Chondrocyte (in vitro differentiated cells): ENCODE measurements at regions not wholly inside any gene's neighbourhood (a gene's known extent, or its start where the extent isn't known, plus 50 kb on each side); places are given as distances from the start of the nearest gene placed in this dataset.

Experiments
- DNase-seq: peaks from one replicate; pipeline ENCODE4 v3.0.0; 2021; ENCODE audit warnings: mixed read lengths, low spot score
- H3K27ac Mint-ChIP-seq: one replicate; pipeline ENCODE4 v1.8.0; 2021; ENCODE audit warnings: mild to moderate bottlenecking, moderate library complexity, mixed read lengths; ENCODE audit not compliant: unreplicated experiment
- H3K27me3 Mint-ChIP-seq: 2 replicates; pipeline ENCODE4 v1.8.0; 2021; ENCODE audit warnings: low read depth, mixed read lengths
- H3K36me3 Mint-ChIP-seq: 2 replicates; pipeline ENCODE4 v1.8.0; 2021; ENCODE audit warnings: low read depth, mixed read lengths
- H3K4me1 Mint-ChIP-seq: 2 replicates; pipeline ENCODE4 v1.8.0; 2021; ENCODE audit warnings: low read depth, mild to moderate bottlenecking, mixed read lengths
- H3K4me3 Mint-ChIP-seq: one replicate; pipeline ENCODE4 v1.8.0; 2021; ENCODE audit warnings: mild to moderate bottlenecking, moderate library complexity, mixed read lengths; ENCODE audit not compliant: unreplicated experiment
- H3K9me3 Mint-ChIP-seq: 2 replicates; pipeline ENCODE4 v1.8.0; 2021; ENCODE audit warnings: low read depth, mixed read lengths
- TF ChIP-seq, protein P1 (sequence below): fragments of 200-600 bp; sonication (generic); IDR thresholded peaks from 2 replicates; pipeline ENCODE4 v1.5.0; 2021; ENCODE audit warnings: antibody characterized with exemption, mild to moderate bottlenecking, moderate library complexity

DNA sequence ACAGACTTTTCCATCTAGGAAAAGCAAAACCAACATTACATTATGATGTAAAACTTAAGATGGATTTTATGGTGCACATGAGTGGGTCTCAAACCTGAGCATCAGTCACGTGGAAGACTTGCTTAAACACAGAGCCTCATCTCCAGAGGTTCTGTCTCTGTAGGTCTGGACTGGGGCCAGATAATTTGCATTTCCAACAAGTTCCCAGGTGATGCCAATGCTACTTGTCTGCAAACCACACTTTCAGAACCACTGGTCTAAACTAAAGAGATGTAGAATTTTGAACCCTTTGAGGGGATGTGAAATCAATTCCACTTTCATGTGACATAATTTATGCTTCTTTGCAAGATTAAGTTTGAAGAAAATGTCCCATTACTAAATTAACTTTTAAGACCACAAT lies 522.8 kb downstream of the MBD2 start:
- H3K27me3 Mint-ChIP-seq, result peaks cover 22% of the 10 kb centered on the region
- H3K9me3 Mint-ChIP-seq, result no peaks in the 10 kb centered on the region
- no peaks in the 10 kb centered on the region for H3K4me1 Mint-ChIP-seq
- TF ChIP-seq, protein P1, sequence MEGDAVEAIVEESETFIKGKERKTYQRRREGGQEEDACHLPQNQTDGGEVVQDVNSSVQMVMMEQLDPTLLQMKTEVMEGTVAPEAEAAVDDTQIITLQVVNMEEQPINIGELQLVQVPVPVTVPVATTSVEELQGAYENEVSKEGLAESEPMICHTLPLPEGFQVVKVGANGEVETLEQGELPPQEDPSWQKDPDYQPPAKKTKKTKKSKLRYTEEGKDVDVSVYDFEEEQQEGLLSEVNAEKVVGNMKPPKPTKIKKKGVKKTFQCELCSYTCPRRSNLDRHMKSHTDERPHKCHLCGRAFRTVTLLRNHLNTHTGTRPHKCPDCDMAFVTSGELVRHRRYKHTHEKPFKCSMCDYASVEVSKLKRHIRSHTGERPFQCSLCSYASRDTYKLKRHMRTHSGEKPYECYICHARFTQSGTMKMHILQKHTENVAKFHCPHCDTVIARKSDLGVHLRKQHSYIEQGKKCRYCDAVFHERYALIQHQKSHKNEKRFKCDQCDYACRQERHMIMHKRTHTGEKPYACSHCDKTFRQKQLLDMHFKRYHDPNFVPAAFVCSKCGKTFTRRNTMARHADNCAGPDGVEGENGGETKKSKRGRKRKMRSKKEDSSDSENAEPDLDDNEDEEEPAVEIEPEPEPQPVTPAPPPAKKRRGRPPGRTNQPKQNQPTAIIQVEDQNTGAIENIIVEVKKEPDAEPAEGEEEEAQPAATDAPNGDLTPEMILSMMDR, result no peak
- H3K4me3 Mint-ChIP-seq, result no peak overlapping the region
- no peak overlapping the region for H3K27ac Mint-ChIP-seq
- DNase-seq, result no peak
- no peaks in the 10 kb centered on the region for H3K36me3 Mint-ChIP-seq

DNA sequence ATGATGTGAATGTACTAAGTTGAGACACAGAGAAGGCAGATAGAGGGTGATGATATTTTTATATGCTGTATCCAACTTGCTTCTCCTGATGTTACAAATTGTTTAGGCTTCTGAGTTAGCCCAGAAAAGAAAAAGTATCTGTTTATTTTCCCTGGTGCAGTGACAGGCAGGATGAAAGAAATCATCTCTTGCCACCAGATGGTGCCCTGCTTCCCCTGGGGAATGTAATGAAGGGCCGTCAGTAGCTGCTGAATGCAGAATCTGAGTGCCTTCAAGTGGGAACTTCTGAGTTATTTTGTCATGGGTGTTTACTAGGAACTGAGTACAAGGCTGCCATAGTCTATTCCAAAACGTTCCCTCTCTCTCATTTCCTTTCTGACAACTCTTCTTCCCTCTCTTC lies 525.6 kb downstream of the MBD2 start:
- no peaks in the 10 kb centered on the region for H3K4me1 Mint-ChIP-seq
- H3K27me3 Mint-ChIP-seq, result peaks cover 17% of the 10 kb centered on the region
- TF ChIP-seq, protein P1, result peak; percentile 76
- H3K9me3 Mint-ChIP-seq, result peaks cover 4% of the 10 kb centered on the region
- DNase-seq, result no peak
- H3K27ac Mint-ChIP-seq, result no peak overlapping the region
- no peak overlapping the region for H3K4me3 Mint-ChIP-seq
- H3K36me3 Mint-ChIP-seq, result no peaks in the 10 kb centered on the region

DNA sequence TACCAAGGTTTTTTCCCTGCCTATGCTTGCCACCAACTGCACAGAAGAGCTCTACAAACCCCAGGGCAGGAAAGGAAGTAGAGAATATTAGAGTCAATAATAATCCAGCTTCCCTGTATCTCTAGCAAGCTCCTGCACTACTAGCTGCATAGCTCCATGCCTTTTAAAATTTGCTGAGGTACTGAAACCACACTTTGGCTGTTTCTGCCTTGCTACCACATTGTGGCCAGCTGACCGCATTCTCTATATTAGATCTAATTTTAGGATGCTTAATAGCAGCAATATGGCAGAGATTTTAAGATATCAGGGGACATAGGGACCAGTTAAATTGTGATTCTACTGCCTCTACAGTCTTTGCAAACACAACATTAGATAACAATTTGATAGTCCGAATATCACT lies 534.6 kb downstream of the MBD2 start:
- Mint-ChIP-seq H3K9me3 (no peaks in the 10 kb centered on the region), H3K27me3 (peaks cover 11% of the 10 kb centered on the region), H3K36me3 (no peaks in the 10 kb centered on the region), H3K4me3 (no peak overlapping the region), H3K27ac (no peak overlapping the region), H3K4me1 (no peaks in the 10 kb centered on the region)
- TF ChIP-seq, protein P1, result no peak
- no peak for DNase-seq

DNA sequence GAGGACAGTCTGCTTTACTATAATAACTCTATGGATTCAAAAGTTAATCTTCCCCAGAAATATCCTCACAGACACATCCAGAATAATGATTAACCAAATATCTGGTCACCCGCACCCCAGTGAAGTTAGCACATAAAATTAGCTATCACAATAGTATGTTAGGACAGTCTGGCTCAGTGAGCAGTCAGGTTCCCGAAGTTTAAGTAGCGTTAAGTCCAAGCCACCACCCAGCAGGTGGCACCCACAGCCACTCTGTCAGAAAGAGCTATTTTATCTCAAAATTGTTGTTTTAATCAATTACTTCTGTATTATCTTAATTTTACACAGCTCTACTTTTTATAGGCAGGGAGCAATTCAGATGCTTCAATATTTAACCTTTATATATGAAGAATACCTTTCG lies 537.5 kb downstream of the MBD2 start:
- no peak overlapping the region for H3K27ac Mint-ChIP-seq
- no peaks in the 10 kb centered on the region for H3K4me1 Mint-ChIP-seq
- peaks cover 11% of the 10 kb centered on the region for H3K27me3 Mint-ChIP-seq
- no peaks in the 10 kb centered on the region for H3K9me3 Mint-ChIP-seq
- no peak for DNase-seq
- no peak overlapping the region for H3K4me3 Mint-ChIP-seq
- TF ChIP-seq, protein P1, result peak; percentile 23
- H3K36me3 Mint-ChIP-seq, result no peaks in the 10 kb centered on the region

DNA sequence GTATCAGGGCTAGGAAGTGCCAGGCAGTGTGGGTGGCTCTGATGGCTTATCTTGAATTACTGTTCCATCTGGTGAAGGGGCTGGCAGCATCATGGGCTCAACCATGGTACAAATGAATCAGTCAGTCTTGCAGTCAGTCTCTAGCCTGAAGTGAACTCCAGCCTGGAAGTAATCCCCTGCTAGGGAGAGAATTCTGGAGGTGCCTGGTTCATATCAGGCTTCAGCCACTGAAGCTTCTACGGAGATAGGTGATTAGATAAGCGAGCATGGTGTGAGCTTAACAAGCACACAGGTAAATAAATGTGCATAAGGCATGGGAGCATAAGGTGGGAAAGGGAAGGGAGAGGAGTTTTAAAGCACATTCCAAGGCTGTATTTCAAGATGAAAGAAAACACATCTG lies 541.7 kb downstream of the MBD2 start:
- no peaks in the 10 kb centered on the region for H3K4me1 Mint-ChIP-seq
- no peak for DNase-seq
- no peaks in the 10 kb centered on the region for H3K36me3 Mint-ChIP-seq
- H3K9me3 Mint-ChIP-seq, result no peaks in the 10 kb centered on the region
- no peak overlapping the region for H3K27ac Mint-ChIP-seq
- TF ChIP-seq, protein P1, result no peak
- H3K4me3 Mint-ChIP-seq, result no peak overlapping the region
- peaks cover 7% of the 10 kb centered on the region for H3K27me3 Mint-ChIP-seq
